ENCODE measurements at regions not wholly inside any gene's neighbourhood (a gene's known extent, or its start where the extent isn't known, plus 50 kb on each side); places are given as distances from the start of the nearest gene placed in this dataset.

DNA sequence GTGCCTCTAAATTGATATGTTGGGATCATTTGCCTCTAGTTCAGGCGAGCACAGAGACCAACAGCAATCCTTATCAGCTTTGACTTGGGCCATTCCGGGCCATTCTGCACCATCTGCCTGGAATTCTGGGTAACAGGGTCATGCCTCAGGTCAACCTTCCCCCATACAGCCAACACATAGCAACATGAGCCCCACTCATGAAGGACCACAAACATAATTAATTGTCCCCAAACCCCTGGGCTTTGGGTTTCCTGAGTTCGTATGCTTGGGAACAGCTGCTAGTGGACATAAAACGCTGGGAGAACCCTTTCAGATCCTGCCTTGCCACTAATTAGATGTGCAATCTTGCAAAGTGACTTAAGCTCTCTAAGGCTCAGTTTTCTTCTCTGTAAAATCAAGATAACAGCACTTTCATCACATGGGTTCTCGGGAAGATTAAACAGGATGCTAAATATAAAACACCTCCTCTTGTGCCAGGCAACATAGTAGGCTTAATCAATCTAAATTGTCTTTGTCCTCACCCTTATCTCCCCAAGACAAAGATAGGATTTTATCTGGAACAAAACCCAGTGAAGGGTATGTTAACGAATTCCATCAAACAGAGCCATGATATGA is 426.5 kb downstream of the CD83 start:
- no peak for ATAC-seq
- TF ChIP-seq CSDC2 (CRISPR knock-in tag; IDR thresholded peaks at IDR 0.05): no peak
- no peak for TF ChIP-seq ARNTL (CRISPR knock-in tag; IDR thresholded peaks at IDR 0.05; ENCODE audit: borderline replicate concordance, low read depth)
- TF ChIP-seq, protein P1, sequence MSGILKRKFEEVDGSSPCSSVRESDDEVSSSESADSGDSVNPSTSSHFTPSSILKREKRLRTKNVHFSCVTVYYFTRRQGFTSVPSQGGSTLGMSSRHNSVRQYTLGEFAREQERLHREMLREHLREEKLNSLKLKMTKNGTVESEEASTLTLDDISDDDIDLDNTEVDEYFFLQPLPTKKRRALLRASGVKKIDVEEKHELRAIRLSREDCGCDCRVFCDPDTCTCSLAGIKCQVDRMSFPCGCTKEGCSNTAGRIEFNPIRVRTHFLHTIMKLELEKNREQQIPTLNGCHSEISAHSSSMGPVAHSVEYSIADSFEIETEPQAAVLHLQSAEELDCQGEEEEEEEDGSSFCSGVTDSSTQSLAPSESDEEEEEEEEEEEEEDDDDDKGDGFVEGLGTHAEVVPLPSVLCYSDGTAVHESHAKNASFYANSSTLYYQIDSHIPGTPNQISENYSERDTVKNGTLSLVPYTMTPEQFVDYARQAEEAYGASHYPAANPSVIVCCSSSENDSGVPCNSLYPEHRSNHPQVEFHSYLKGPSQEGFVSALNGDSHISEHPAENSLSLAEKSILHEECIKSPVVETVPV (CRISPR knock-in tag; IDR thresholded peaks at IDR 0.05): no peak
- no peak for TF ChIP-seq ZFP30 (CRISPR knock-in tag; IDR thresholded peaks at IDR 0.05)
- TF ChIP-seq PPARA (CRISPR knock-in tag; IDR thresholded peaks at IDR 0.05; ENCODE audit: borderline replicate concordance): no peak
- no peak for TF ChIP-seq TOX (CRISPR knock-in tag; IDR thresholded peaks at IDR 0.05; ENCODE audit: borderline replicate concordance)
- TF ChIP-seq ESRRG (CRISPR knock-in tag; IDR thresholded peaks at IDR 0.05): no peak
- no peak for TF ChIP-seq BACH2 (CRISPR knock-in tag; IDR thresholded peaks at IDR 0.05; ENCODE audit: borderline replicate concordance)
- TF ChIP-seq ZFP3 (CRISPR knock-in tag; IDR thresholded peaks at IDR 0.05): no peak
- no peak for TF ChIP-seq ZNF8 (CRISPR knock-in tag; IDR thresholded peaks at IDR 0.05)
- no peak for TF ChIP-seq ZNF70 (CRISPR knock-in tag; IDR thresholded peaks at IDR 0.05)
- no peak for TF ChIP-seq ZNF565 (CRISPR knock-in tag; conservative IDR thresholded peaks at IDR 0.05; ENCODE audit: low read depth)
- TF ChIP-seq, protein P2, sequence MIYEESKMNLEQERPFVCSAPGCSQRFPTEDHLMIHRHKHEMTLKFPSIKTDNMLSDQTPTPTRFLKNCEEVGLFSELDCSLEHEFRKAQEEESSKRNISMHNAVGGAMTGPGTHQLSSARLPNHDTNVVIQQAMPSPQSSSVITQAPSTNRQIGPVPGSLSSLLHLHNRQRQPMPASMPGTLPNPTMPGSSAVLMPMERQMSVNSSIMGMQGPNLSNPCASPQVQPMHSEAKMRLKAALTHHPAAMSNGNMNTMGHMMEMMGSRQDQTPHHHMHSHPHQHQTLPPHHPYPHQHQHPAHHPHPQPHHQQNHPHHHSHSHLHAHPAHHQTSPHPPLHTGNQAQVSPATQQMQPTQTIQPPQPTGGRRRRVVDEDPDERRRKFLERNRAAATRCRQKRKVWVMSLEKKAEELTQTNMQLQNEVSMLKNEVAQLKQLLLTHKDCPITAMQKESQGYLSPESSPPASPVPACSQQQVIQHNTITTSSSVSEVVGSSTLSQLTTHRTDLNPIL (CRISPR knock-in tag; IDR thresholded peaks at IDR 0.05; ENCODE audit: low read depth): no peak
- no peak for TF ChIP-seq ZC3H10 (CRISPR knock-in tag; IDR thresholded peaks at IDR 0.05)
- no peak for TF ChIP-seq RARB (CRISPR knock-in tag; IDR thresholded peaks at IDR 0.05)

DNA sequence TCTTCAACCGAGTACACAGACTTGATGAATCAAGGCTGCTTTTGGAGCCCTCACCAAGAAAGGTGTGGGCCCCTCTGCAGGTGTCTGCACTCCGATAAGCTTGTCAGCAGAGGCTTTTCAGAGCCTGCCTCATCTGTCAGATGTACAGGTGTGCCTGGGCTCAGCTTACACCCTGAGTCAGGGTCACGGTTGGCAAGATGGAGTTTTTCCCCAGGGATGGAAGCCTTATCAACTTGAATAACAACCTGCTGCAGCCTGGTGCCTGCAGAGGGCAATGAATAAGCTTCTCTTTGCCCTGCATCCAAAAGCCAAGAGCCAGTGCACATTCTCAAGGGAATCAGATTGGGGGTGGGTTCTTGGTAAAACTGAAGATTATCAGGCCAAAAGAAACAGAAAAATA is 427.1 kb downstream of the CD83 start:
- no peak for ATAC-seq
- TF ChIP-seq ARNTL (CRISPR knock-in tag; IDR thresholded peaks at IDR 0.05; ENCODE audit: borderline replicate concordance, low read depth) (no peak), ZC3H10 (CRISPR knock-in tag; IDR thresholded peaks at IDR 0.05) (no peak), BACH2 (CRISPR knock-in tag; IDR thresholded peaks at IDR 0.05; ENCODE audit: borderline replicate concordance) (no peak), RARB (CRISPR knock-in tag; IDR thresholded peaks at IDR 0.05) (no peak), ZNF565 (CRISPR knock-in tag; conservative IDR thresholded peaks at IDR 0.05; ENCODE audit: low read depth) (no peak)
- TF ChIP-seq, protein P3, sequence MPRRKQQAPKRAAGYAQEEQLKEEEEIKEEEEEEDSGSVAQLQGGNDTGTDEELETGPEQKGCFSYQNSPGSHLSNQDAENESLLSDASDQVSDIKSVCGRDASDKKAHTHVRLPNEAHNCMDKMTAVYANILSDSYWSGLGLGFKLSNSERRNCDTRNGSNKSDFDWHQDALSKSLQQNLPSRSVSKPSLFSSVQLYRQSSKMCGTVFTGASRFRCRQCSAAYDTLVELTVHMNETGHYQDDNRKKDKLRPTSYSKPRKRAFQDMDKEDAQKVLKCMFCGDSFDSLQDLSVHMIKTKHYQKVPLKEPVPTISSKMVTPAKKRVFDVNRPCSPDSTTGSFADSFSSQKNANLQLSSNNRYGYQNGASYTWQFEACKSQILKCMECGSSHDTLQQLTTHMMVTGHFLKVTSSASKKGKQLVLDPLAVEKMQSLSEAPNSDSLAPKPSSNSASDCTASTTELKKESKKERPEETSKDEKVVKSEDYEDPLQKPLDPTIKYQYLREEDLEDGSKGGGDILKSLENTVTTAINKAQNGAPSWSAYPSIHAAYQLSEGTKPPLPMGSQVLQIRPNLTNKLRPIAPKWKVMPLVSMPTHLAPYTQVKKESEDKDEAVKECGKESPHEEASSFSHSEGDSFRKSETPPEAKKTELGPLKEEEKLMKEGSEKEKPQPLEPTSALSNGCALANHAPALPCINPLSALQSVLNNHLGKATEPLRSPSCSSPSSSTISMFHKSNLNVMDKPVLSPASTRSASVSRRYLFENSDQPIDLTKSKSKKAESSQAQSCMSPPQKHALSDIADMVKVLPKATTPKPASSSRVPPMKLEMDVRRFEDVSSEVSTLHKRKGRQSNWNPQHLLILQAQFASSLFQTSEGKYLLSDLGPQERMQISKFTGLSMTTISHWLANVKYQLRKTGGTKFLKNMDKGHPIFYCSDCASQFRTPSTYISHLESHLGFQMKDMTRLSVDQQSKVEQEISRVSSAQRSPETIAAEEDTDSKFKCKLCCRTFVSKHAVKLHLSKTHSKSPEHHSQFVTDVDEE (CRISPR knock-in tag; IDR thresholded peaks at IDR 0.05): no peak
- TF ChIP-seq, protein P2 (CRISPR knock-in tag; IDR thresholded peaks at IDR 0.05; ENCODE audit: low read depth): no peak
- TF ChIP-seq, protein P4, sequence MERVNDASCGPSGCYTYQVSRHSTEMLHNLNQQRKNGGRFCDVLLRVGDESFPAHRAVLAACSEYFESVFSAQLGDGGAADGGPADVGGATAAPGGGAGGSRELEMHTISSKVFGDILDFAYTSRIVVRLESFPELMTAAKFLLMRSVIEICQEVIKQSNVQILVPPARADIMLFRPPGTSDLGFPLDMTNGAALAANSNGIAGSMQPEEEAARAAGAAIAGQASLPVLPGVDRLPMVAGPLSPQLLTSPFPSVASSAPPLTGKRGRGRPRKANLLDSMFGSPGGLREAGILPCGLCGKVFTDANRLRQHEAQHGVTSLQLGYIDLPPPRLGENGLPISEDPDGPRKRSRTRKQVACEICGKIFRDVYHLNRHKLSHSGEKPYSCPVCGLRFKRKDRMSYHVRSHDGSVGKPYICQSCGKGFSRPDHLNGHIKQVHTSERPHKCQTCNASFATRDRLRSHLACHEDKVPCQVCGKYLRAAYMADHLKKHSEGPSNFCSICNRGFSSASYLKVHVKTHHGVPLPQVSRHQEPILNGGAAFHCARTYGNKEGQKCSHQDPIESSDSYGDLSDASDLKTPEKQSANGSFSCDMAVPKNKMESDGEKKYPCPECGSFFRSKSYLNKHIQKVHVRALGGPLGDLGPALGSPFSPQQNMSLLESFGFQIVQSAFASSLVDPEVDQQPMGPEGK (CRISPR knock-in tag; IDR thresholded peaks at IDR 0.05; ENCODE audit: borderline replicate concordance): no peak
- TF ChIP-seq, protein P5, sequence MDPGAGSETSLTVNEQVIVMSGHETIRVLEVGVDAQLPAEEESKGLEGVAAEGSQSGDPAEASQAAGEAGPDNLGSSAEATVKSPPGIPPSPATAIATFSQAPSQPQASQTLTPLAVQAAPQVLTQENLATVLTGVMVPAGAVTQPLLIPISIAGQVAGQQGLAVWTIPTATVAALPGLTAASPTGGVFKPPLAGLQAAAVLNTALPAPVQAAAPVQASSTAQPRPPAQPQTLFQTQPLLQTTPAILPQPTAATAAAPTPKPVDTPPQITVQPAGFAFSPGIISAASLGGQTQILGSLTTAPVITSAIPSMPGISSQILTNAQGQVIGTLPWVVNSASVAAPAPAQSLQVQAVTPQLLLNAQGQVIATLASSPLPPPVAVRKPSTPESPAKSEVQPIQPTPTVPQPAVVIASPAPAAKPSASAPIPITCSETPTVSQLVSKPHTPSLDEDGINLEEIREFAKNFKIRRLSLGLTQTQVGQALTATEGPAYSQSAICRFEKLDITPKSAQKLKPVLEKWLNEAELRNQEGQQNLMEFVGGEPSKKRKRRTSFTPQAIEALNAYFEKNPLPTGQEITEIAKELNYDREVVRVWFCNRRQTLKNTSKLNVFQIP (CRISPR knock-in tag; IDR thresholded peaks at IDR 0.05; ENCODE audit: borderline replicate concordance, low read depth): no peak

DNA sequence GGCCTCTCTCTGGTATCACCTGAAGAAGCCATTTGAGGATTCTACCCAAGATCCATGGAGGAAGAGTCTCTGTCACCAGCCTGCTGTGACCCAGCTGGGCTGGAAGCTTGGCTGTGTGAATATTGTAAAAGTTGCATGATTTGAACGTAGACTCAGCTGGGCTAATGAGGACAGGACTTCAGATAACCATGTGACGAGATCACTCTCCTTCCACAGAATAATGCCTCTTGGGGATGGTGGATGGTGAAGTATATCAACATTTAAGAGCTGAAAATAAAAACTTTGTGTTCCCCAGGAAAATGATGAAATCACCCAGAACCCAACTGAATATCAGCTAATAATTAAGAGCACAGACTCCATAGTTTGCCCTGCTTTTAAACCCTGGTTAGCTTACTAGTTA is 427.9 kb downstream of the CD83 start:
- no peak for ATAC-seq
- no peak for TF ChIP-seq ZFP30 (CRISPR knock-in tag; IDR thresholded peaks at IDR 0.05)
- TF ChIP-seq, protein P1 (CRISPR knock-in tag; IDR thresholded peaks at IDR 0.05): no peak
- no peak for TF ChIP-seq GLIS3 (CRISPR knock-in tag; IDR thresholded peaks at IDR 0.05)
- TF ChIP-seq ZFP3 (CRISPR knock-in tag; IDR thresholded peaks at IDR 0.05): no peak
- no peak for TF ChIP-seq PPARA (CRISPR knock-in tag; IDR thresholded peaks at IDR 0.05; ENCODE audit: borderline replicate concordance)
